ENCODE measurements at regions not wholly inside any gene's neighbourhood (a gene's known extent, or its start where the extent isn't known, plus 50 kb on each side); places are given as distances from the start of the nearest gene placed in this dataset.
"Not testable (repeated sequence)": the region's sequence is repeated elsewhere in the genome, so short reads cannot be mapped to it uniquely, and the experiment has no call there.

DNA sequence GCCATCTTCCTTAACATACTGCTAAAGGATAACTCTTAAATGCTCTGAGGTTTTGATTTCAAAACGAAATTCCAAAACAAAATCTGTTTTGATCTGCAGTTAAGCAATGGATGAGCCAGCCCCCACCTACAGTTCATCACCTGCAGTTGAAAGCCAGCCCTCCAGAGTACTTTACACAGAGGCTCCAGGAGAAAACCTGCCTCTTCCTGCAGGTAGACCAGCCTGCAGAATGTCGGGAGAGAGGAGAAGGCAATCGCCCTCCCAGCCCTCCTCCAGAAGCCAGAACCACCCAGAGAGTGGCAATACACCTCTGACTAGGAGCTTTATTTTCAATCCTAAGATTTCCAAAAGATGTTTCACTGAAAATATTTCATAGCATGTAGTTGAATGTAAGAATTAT is 798.1 kb downstream of the GATA3 start:
- Histone ChIP-seq H3K9me3 (ENCODE audit: control insufficient read depth, low read depth, low read length) (no peaks in the 10 kb centered on the region), H4K20me1 (ENCODE audit: control insufficient read depth, extremely low read depth, insufficient read depth, low read length) (no peaks in the 10 kb centered on the region), H3K27ac (ENCODE audit: control insufficient read depth, insufficient read depth, low read length) (no peak overlapping the region), H3K9me1 (ENCODE audit: control insufficient read depth, extremely low read depth, insufficient read depth, low read length) (no peaks in the 10 kb centered on the region), H3K4me2 (ENCODE audit: control insufficient read depth, extremely low read depth, insufficient read depth, low read depth, low read length) (no peak overlapping the region), H3K36me3 (ENCODE audit: control insufficient read depth in 2 of 2, extremely low read depth in 1 of 2, insufficient read depth in 2 of 2, low read length in 2 of 2) (no peaks in the 10 kb centered on the region), H3K9ac (ENCODE audit: control insufficient read depth, extremely low read depth, insufficient read depth, low read length) (no peak overlapping the region), H2AFZ (ENCODE audit: control insufficient read depth, low read length) (no peak overlapping the region), H3K4me1 (ENCODE audit: control insufficient read depth, extremely low read depth, insufficient read depth, low read length) (no peaks in the 10 kb centered on the region), H3K79me2 (ENCODE audit: control insufficient read depth, insufficient read depth, low read length) (no peaks in the 10 kb centered on the region), H3K27me3 (ENCODE audit: control insufficient read depth, extremely low read depth, insufficient read depth, low read length) (no peaks in the 10 kb centered on the region), H3K4me3 (ENCODE audit: control insufficient read depth in 2 of 3, extremely low read depth in 1 of 3, insufficient read depth in 2 of 3, low read depth in 1 of 3, low read length in 3 of 3) (no peak overlapping the region)
- FAIRE-seq (no peak), DNase-seq (ENCODE audit: low read depth, low spot score) (no peak)
- TF ChIP-seq, protein P1, sequence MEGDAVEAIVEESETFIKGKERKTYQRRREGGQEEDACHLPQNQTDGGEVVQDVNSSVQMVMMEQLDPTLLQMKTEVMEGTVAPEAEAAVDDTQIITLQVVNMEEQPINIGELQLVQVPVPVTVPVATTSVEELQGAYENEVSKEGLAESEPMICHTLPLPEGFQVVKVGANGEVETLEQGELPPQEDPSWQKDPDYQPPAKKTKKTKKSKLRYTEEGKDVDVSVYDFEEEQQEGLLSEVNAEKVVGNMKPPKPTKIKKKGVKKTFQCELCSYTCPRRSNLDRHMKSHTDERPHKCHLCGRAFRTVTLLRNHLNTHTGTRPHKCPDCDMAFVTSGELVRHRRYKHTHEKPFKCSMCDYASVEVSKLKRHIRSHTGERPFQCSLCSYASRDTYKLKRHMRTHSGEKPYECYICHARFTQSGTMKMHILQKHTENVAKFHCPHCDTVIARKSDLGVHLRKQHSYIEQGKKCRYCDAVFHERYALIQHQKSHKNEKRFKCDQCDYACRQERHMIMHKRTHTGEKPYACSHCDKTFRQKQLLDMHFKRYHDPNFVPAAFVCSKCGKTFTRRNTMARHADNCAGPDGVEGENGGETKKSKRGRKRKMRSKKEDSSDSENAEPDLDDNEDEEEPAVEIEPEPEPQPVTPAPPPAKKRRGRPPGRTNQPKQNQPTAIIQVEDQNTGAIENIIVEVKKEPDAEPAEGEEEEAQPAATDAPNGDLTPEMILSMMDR (optimal IDR thresholded peaks at IDR 0.05 in 1 of 3, IDR thresholded peaks at IDR 0.05 in 1 of 3, conservative IDR thresholded peaks at IDR 0.05 in 1 of 3; ENCODE audit: extremely low read depth in 1 of 3, insufficient read depth in 2 of 3, low read length in 3 of 3), result no peak
- no peak for TF ChIP-seq EZH2 (IDR thresholded peaks at IDR 0.05; ENCODE audit: low read length)
- dilution Hi-C loops (cut with MboI; ENCODE audit: extremely low pct_ligation_motif_present, low sequenced_read_pairs), result no loop called here

DNA sequence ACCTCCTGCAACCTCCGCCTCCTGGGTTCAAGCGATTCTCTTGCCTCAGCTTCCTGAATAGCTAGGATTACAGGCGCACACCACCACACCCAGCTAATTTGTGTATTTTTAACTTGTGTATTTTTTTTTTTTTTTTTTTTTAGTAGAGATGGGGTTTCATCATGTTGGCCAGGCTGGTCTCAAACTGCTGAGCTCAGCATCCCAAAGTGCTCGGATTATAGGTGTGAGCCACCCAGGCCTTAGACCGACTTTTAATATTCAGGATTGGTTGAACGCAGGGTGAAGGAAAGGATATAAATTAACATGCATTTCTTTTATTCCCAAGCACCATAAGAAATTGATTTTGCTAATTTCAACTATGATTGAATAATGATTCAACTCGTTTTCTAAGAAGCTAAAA is 798.6 kb downstream of the GATA3 start:
- Histone ChIP-seq H3K27me3 (ENCODE audit: control insufficient read depth, extremely low read depth, insufficient read depth, low read length) (no peaks in the 10 kb centered on the region), H3K36me3 (ENCODE audit: control insufficient read depth in 2 of 2, extremely low read depth in 1 of 2, insufficient read depth in 2 of 2, low read length in 2 of 2) (no peaks in the 10 kb centered on the region), H3K9me1 (ENCODE audit: control insufficient read depth, extremely low read depth, insufficient read depth, low read length) (no peaks in the 10 kb centered on the region), H3K4me2 (ENCODE audit: control insufficient read depth, extremely low read depth, insufficient read depth, low read depth, low read length) (no peak overlapping the region), H3K4me1 (ENCODE audit: control insufficient read depth, extremely low read depth, insufficient read depth, low read length) (no peaks in the 10 kb centered on the region), H3K4me3 (ENCODE audit: control insufficient read depth in 2 of 3, extremely low read depth in 1 of 3, insufficient read depth in 2 of 3, low read depth in 1 of 3, low read length in 3 of 3) (no peak overlapping the region), H3K27ac (ENCODE audit: control insufficient read depth, insufficient read depth, low read length) (no peak overlapping the region), H4K20me1 (ENCODE audit: control insufficient read depth, extremely low read depth, insufficient read depth, low read length) (no peaks in the 10 kb centered on the region), H3K9ac (ENCODE audit: control insufficient read depth, extremely low read depth, insufficient read depth, low read length) (no peak overlapping the region), H3K79me2 (ENCODE audit: control insufficient read depth, insufficient read depth, low read length) (no peaks in the 10 kb centered on the region), H2AFZ (ENCODE audit: control insufficient read depth, low read length) (no peak overlapping the region), H3K9me3 (ENCODE audit: control insufficient read depth, low read depth, low read length) (no peaks in the 10 kb centered on the region)
- no peak for FAIRE-seq
- TF ChIP-seq, protein P1 (optimal IDR thresholded peaks at IDR 0.05 in 1 of 3, IDR thresholded peaks at IDR 0.05 in 1 of 3, conservative IDR thresholded peaks at IDR 0.05 in 1 of 3; ENCODE audit: extremely low read depth in 1 of 3, insufficient read depth in 2 of 3, low read length in 3 of 3), result no peak
- no peak for TF ChIP-seq EZH2 (IDR thresholded peaks at IDR 0.05; ENCODE audit: low read length)
- no peak for DNase-seq (ENCODE audit: low read depth, low spot score)
- dilution Hi-C loops (cut with MboI; ENCODE audit: extremely low pct_ligation_motif_present, low sequenced_read_pairs), result no loop called here

DNA sequence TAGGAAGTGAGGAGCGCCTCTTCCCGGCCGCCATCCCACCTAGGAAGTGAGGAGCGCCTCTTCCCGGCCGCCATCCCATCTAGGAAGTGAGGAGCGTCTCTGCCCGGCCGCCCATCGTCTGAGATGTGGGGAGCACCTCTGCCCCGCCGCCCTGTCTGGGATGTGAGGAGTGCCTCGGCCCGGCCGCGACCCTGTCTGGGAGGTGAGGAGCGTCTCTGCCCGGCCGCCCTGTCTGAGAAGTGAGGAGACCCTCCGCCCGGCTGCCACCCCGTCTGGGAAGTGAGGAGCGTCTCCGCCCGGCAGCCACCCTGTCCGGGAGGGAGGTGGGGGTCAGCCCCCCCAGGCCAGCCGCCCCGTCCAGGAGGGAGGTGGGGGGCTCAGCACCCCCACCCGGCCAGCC is 814.4 kb downstream of the GATA3 start:
- DNase-seq (ENCODE audit: low read depth, low spot score); H3K9ac ChIP-seq (ENCODE audit: control insufficient read depth, extremely low read depth, insufficient read depth, low read length); H3K9me1 ChIP-seq (ENCODE audit: control insufficient read depth, extremely low read depth, insufficient read depth, low read length); H3K4me3 ChIP-seq (ENCODE audit: control insufficient read depth in 2 of 3, extremely low read depth in 1 of 3, insufficient read depth in 2 of 3, low read depth in 1 of 3, low read length in 3 of 3); H3K36me3 ChIP-seq (ENCODE audit: control insufficient read depth in 2 of 2, extremely low read depth in 1 of 2, insufficient read depth in 2 of 2, low read length in 2 of 2); H3K27me3 ChIP-seq (ENCODE audit: control insufficient read depth, extremely low read depth, insufficient read depth, low read length); H2AFZ ChIP-seq (ENCODE audit: control insufficient read depth, low read length); H3K79me2 ChIP-seq (ENCODE audit: control insufficient read depth, insufficient read depth, low read length); FAIRE-seq; dilution Hi-C loops (cut with MboI; ENCODE audit: extremely low pct_ligation_motif_present, low sequenced_read_pairs); H4K20me1 ChIP-seq (ENCODE audit: control insufficient read depth, extremely low read depth, insufficient read depth, low read length); H3K27ac ChIP-seq (ENCODE audit: control insufficient read depth, insufficient read depth, low read length); H3K9me3 ChIP-seq (ENCODE audit: control insufficient read depth, low read depth, low read length); H3K4me2 ChIP-seq (ENCODE audit: control insufficient read depth, extremely low read depth, insufficient read depth, low read depth, low read length); H3K4me1 ChIP-seq (ENCODE audit: control insufficient read depth, extremely low read depth, insufficient read depth, low read length): not testable (repeated sequence)
